Panc1 (cell line): ENCODE measurements at regions not wholly inside any gene's neighbourhood (a gene's known extent, or its start where the extent isn't known, plus 50 kb on each side); places are given as distances from the start of the nearest gene placed in this dataset.

Experiments used
- ATAC-seq: fragments of 200-7000 bp; cut with Tn5 transposase; 2 replicates; pipeline ENCODE4 v1.9.1; 2020; ENCODE audit warnings: mild to moderate bottlenecking, moderate library complexity
- BruUV-seq: library from RNA; stranded (reverse); fragments of 400-500 nt; replicated peaks from 2 replicates; lab custom pipeline; 2021; lab: Mats Ljungman, UMichigan
- CTCF ChIA-PET: fragments of 300-600 bp; sonication (Branson Sonifier 250); formaldehyde crosslinking; loops from one replicate; lab custom pipeline; 2022; ENCODE audit warnings: antibody characterized with exemption; lab: Charles Lee
- POLR2A ChIA-PET: fragments of 300-600 bp; sonication (Branson Sonifier 250); formaldehyde crosslinking; loops from one replicate; lab custom pipeline; 2022; ENCODE audit warnings: antibody characterized with exemption; lab: Charles Lee
- DNase-seq: peaks from one replicate; pipeline ENCODE4 v3.0.0-alpha.2; 2010; ENCODE audit warnings: low read depth, low spot score
- H3K27ac ChIP-seq: 2 replicates; pipeline ENCODE4 v1.5.1; 2011; ENCODE audit warnings: mild to moderate bottlenecking, low read length, inconsistent platforms
- H3K27me3 ChIP-seq: fragments of 200-500 bp; sonication (Bioruptor generic); 2 replicates; pipeline ENCODE4 v1.6.0; 2014; ENCODE audit warnings: low read length, inconsistent platforms; ENCODE audit not compliant: control insufficient read depth, insufficient read depth
- H3K36me3 ChIP-seq: fragments of 200-500 bp; sonication (Bioruptor generic); 2 replicates; pipeline ENCODE4 v1.5.1; 2014; ENCODE audit warnings: inconsistent platforms, mild to moderate bottlenecking, low read length, moderate library complexity; ENCODE audit not compliant: control insufficient read depth, insufficient read depth
- H3K4me1 ChIP-seq: 2 replicates; pipeline ENCODE4 v1.5.1; 2011; ENCODE audit warnings: inconsistent platforms, mild to moderate bottlenecking, low read length, moderate library complexity; ENCODE audit not compliant: control insufficient read depth, insufficient read depth
- H3K4me3 ChIP-seq, 2 experiments: 2 replicates each; pipeline ENCODE4 v1.5.1; 2011 to 2012; ENCODE audit warnings: low read depth in 2 of 2, low read length in 2 of 2, mild to moderate bottlenecking in 2 of 2, inconsistent platforms in 1 of 2, moderate library complexity in 1 of 2
- H3K9me3 ChIP-seq: fragments of 200-500 bp; sonication (Bioruptor generic); 2 replicates; pipeline ENCODE4 v1.5.1; 2014; ENCODE audit warnings: low read depth, mild to moderate bottlenecking, inconsistent platforms, low read length, moderate library complexity; ENCODE audit not compliant: control insufficient read depth, insufficient read depth
- POLR2AphosphoS5 ChIP-seq: IDR thresholded peaks from 2 replicates; pipeline ENCODE4 v1.6.1; 2012; ENCODE audit warnings: mild to moderate bottlenecking, low read depth, low read length, moderate library complexity
- REST ChIP-seq, 2 experiments: IDR thresholded peaks; 2 replicates each; pipeline ENCODE4 v1.6.1; 2011 to 2012; ENCODE audit warnings: low read depth in 2 of 2, control low read depth in 1 of 2, low read length in 1 of 2, mild to moderate bottlenecking in 1 of 2, moderate library complexity in 1 of 2; ENCODE audit not compliant: insufficient read depth in 1 of 2
- SIN3A ChIP-seq: IDR thresholded peaks from 2 replicates; pipeline ENCODE4 v1.6.1; 2012; ENCODE audit warnings: low read depth, mild to moderate bottlenecking, low read length, moderate library complexity, borderline replicate concordance; ENCODE audit not compliant: insufficient read depth
- TCF7L2 ChIP-seq: IDR thresholded peaks from 2 replicates; pipeline ENCODE4 v1.6.1; 2011; ENCODE audit warnings: mild to moderate bottlenecking, low read depth, low read length, inconsistent platforms
- in situ Hi-C: cut with HindIII; loops from 2 replicates; pipeline ENCODE4 v1.10.0; 2016; ENCODE audit warnings: low sequenced_read_pairs, low pct_unique_long_range_greater_than_20kb
- intact Hi-C: fragments of 100-400 bp; cut with micrococcal nuclease; formaldehyde crosslinking; loops from one replicate; pipeline ENCODE4 v1.10.0; 2022; ENCODE audit not compliant: unreplicated experiment
- TF ChIP-seq, protein P1 (sequence below): fragments of 450-650 bp; IDR thresholded peaks from 2 replicates; pipeline ENCODE4 v1.5.1; 2017; ENCODE audit warnings: mild to moderate bottlenecking

- in situ Hi-C loops (no loop called here), intact Hi-C loops (no loop called here)
- H3K36me3 ChIP-seq = no peaks in the 10 kb centered on the region
- ATAC-seq = no peak
- H3K9me3 ChIP-seq = no peaks in the 10 kb centered on the region
- BruUV-seq = no TSS peak
- ChIA-PET CTCF (no interaction called here), POLR2A (no interaction called here)
- H3K27ac ChIP-seq = no peak overlapping the region
- H3K27me3 ChIP-seq = peaks cover 4% of the 10 kb centered on the region
- H3K4me1 ChIP-seq = no peaks in the 10 kb centered on the region
- H3K4me3 ChIP-seq = no peak overlapping the region
- DNase-seq = no peak
- TF ChIP-seq, protein P1, sequence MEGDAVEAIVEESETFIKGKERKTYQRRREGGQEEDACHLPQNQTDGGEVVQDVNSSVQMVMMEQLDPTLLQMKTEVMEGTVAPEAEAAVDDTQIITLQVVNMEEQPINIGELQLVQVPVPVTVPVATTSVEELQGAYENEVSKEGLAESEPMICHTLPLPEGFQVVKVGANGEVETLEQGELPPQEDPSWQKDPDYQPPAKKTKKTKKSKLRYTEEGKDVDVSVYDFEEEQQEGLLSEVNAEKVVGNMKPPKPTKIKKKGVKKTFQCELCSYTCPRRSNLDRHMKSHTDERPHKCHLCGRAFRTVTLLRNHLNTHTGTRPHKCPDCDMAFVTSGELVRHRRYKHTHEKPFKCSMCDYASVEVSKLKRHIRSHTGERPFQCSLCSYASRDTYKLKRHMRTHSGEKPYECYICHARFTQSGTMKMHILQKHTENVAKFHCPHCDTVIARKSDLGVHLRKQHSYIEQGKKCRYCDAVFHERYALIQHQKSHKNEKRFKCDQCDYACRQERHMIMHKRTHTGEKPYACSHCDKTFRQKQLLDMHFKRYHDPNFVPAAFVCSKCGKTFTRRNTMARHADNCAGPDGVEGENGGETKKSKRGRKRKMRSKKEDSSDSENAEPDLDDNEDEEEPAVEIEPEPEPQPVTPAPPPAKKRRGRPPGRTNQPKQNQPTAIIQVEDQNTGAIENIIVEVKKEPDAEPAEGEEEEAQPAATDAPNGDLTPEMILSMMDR = no peak
- TF ChIP-seq POLR2AphosphoS5 (no peak), TCF7L2 (no peak), SIN3A (no peak), REST (IDR thresholded peaks at IDR 0.05; ENCODE audit: insufficient read depth in 1 of 2, low read depth in 2 of 2, low read length in 1 of 2) (no peak)
These were observed 83.6 kb upstream of the FXR1 start for GRCh38 chr3:180828723-180829408.

- intact Hi-C loops (no loop called here), in situ Hi-C loops (no loop called here)
- Histone ChIP-seq H3K4me1 (no peaks in the 10 kb centered on the region), H3K27me3 (peaks cover 4% of the 10 kb centered on the region), H3K36me3 (no peaks in the 10 kb centered on the region), H3K4me3 (no peak overlapping the region), H3K27ac (no peak overlapping the region), H3K9me3 (no peaks in the 10 kb centered on the region)
- no TSS peak for BruUV-seq
- no peak for TF ChIP-seq REST (IDR thresholded peaks at IDR 0.05; ENCODE audit: insufficient read depth in 1 of 2, low read depth in 2 of 2, low read length in 1 of 2)
- TF ChIP-seq POLR2AphosphoS5 = no peak
- no peak for TF ChIP-seq SIN3A
- TF ChIP-seq TCF7L2 = no peak
- TF ChIP-seq, protein P1 = no peak
- DNase-seq = no peak
- POLR2A ChIA-PET = no interaction called here
- no peak for ATAC-seq
- CTCF ChIA-PET = no interaction called here
These were observed 82.8 kb upstream of the FXR1 start for GRCh38 chr3:180829409-180830405.
